ENCODE measurements at regions not wholly inside any gene's neighbourhood (a gene's known extent, or its start where the extent isn't known, plus 50 kb on each side); places are given as distances from the start of the nearest gene placed in this dataset.
"Not testable (repeated sequence)": the region's sequence is repeated elsewhere in the genome, so short reads cannot be mapped to it uniquely, and the experiment has no call there.

DNA sequence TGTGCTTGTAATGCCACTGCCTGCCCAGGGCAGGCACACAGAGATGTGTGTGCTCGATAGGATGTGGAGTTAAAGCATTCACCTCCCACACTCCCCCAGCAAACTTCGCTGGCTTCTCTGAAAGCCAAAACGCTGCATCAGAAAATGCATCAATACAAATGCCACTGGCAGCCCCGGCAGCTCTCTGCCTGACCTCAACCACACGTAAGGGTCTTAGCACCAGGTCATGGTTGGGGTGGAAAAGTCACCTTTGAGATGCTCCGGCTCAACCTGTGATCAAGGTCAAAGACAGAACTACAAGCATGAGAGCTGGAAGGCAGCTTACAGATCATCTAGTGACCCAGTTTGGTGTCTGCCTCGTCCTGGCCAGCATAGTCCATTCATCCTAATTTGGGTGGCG lies 114.4 kb upstream of the NANOS1 start:
- no peak for DNase-seq (ENCODE audit: low read depth)

DNA sequence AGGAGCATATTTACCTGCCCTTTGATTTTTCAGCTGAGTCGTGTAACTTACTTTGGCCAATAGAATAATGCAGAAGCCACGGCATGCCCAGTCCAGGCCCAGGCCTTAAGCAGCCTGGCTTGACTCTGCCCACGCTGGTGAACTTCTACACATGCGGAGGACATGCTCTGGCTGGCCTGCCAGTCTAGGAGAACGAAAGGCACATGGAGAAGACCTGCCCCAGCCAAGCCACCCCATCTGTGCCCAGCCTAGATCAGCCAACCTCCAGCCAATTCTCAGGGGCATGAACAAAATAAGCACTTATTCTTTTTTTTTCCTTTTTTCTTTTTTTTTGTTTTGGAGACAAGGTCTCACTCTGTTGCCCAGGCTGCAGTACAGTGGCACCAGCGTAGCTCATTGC lies 112.7 kb upstream of the NANOS1 start:
- no peak for DNase-seq (ENCODE audit: low read depth)

DNA sequence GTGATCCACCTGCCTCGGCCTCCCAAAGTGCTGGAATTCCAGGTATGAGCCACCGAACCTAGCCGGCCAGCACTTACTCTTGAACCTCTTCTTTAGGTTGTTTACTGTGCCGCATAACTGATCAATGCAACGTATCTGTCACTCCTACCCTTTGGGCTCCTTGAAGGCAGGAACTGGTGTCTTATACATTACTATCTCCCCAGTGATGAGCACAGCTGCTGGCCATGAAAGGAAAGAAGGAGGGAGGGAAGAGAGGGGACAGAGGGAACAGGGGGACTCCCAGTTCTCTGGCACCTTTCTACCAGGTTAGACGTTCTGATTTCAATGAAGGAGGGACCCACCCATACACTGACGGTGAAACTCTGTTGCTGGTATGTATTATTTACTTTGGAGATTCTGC lies 111.8 kb upstream of the NANOS1 start:
- DNase-seq (ENCODE audit: low read depth) = no peak

DNA sequence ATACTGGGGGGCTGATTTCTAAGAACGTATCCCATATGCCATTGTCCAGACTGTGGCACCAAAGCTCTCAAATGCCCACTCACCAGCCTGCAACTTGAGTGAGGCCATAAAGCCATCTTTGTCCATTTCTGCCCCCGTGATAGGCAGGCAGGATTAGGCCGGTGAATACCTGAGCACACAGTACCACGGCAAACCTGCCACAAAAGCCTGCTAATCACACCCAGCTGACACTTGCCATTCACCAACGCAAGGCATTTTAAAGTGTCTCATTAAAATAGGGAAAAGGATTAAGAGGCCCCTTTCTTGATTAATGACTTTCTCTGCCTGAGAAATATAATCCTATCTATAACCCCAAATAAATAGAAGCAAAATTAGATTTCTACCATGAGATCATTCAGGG lies 111.4 kb upstream of the NANOS1 start:
- no peak for DNase-seq (ENCODE audit: low read depth)

DNA sequence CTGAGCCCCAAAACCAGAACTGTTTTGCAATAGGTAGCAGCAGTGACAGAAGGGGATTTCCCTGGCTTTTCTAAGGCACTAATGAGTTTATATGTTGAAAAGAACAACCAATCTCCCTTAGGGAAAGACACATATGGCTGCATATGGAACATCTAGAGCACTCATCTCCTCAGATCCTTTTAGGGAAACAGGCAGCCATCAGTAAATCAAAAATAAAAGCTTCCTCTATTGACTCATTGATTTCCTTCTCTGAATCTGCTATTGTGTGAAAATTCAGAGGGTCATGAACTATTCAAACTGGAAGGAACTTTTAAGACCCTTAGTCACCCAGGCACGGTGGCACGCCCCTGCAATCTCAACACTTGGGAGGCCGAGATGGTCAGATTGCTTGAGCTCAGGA lies 110.9 kb upstream of the NANOS1 start:
- DNase-seq (ENCODE audit: low read depth) = no peak

DNA sequence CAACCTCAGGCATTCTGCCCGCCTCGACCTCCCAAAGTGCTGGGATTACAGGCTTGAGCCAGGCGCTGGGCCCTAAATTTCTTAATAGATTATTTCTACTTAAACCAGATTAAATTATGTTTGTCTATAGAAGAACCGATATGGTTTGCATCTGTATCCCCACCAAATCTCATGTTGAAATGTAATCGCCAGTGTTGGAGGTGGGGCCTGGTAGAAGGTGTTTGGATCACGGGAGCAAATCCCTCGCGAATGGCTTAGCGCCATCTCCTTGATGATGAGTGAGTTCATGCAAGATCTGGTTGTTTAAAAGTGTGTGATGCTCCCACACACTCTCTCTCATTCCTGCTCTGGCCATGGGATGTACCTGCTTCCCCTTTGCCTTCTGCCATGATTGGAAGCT lies 109.3 kb upstream of the NANOS1 start:
- no peak for DNase-seq (ENCODE audit: low read depth)

DNA sequence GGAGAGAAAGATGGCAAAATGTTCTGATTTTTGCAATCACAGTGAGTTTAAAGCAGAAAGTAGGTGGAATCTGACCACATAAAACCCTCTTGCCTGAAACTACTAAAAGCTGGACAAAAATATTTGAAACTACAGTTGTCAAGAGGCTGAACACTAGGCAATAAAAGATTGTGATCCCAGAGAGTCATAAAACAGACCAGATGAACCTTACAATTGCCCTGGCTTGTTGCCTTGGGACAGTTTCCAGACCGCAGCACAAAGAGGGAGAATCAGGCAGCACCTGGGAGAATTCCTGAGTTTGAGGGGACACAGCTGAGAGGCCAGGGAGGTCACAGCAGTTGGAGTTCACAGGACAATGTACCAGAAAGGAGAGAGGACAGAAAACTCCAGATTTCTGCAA lies 107.3 kb upstream of the NANOS1 start:
- no peak for DNase-seq (ENCODE audit: low read depth)

DNA sequence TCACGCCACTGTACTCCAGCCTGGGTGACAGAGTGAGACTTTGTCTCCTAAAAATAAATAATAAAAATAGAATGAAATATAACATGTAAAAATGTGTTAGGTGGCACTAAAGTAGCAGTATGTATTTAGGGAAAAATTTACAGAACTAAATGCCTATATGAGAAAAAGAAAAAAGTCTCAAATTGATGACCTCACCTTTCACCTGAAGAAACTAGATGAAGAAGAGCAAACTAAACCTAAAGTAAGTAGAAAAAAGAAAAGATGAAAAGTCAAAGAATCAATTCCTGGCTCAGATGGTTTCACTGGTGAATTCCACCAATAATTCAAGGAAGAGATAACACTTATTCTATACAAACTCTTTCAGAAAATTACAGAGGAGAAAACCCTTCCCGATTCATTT lies 106.5 kb upstream of the NANOS1 start:
- no peak for DNase-seq (ENCODE audit: low read depth)

DNA sequence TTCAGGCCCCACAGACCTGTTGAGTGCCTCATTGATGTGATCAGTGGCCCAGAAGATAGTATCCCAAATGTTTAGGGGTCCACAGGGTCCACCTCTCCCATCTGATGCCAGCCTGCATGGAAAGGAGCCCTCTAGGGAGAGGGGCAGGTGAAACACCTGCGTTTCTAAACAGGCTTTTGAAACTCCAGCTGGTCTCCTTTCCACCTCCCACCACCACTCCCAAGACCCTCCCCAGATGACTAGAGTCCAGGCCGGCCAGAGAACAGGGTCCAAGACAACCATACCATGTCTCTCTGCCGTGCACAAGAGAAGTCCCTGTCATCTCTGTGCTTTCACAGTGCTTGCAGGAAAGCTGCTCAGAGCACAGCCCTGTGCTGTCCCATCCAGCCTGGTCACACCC lies 105.0 kb upstream of the NANOS1 start:
- DNase-seq (ENCODE audit: low read depth) = no peak

DNA sequence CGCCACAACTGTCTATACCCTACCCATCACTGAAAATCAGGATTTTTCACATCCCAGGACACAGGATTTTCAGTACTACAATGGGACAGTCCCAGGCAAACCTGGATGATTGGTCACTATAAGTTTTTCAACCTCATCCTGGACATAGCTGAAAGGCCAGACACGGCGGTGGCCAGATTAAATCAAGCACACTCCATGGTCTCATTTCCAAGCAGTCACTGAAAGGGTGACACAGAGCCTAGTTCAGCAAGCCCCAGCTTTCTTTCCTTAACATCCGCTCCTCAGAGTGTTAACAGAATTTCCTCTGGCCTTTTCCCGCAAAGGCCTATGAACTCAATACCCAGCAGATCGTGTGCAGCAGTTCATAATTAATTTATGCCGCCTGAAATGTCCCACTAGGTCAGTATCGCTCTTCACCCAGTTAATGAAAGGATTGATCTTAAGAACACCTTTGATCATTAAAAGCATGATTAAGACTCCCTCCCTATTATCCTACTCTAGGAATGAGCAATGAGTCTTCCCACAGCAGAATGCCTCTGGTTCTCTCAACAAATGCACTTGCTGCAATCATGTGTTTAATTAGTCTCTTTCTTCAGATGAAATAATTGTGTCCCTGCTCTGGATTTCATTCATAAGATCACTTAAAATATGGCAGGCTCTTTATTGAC lies 104.0 kb upstream of the NANOS1 start:
- no peak for DNase-seq (ENCODE audit: low read depth)

DNA sequence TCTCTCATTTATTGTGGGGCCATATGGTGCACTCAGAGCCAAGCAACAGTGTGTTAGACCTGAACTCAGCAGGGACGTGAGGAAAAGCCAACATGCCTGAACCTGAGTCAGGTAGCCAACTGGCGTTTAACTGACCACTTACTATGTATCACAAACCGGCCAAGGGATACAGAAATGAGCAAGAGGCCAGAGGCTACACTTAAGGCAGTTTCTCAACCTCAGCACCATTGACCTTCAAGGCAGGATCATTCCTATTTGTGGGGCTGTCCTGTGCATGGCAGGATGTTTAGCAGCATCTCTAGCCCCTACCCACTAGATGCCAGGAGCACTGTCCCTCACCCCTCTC lies 103.5 kb upstream of the NANOS1 start:
- no peak for DNase-seq (ENCODE audit: low read depth)

DNA sequence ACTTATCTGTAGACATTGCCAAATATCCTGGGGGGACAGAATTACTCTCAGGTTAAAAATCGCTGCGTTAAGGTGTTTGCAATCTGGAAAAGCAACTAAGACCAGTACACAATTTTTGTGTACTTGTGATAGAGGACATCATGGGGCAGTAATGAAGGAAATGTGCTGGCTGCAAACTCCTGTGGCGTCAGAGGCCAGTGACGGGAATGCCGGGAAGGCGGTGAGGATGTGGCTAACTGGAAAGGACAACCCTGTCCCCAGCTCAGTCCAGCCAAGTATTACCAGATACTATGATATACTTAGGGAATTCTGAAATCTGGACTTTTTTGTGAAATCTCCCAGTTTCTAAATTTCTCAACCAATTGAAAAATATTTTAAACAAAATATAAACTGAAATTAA lies 103.1 kb upstream of the NANOS1 start:
- DNase-seq (ENCODE audit: low read depth) = no peak

DNA sequence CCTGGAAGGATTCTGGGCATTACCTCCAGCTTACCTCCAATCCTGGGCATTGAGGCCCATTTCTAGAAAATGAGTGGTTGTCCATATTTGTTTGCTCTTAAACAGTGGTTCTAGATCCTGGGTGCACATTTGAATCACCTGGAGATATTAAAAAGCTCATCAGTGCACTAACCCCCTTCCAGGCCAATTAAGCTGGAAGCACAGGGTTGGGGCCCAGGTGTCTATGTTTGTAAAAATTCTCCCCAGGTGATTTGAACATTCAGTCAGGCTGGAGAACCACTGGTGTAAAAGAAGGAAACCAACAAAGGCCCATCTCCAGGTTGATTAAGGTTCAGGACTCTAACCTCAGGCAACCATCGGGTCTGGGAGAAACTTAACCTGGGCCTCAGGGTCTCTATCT lies 102.6 kb upstream of the NANOS1 start:
- no peak for DNase-seq (ENCODE audit: low read depth)

DNA sequence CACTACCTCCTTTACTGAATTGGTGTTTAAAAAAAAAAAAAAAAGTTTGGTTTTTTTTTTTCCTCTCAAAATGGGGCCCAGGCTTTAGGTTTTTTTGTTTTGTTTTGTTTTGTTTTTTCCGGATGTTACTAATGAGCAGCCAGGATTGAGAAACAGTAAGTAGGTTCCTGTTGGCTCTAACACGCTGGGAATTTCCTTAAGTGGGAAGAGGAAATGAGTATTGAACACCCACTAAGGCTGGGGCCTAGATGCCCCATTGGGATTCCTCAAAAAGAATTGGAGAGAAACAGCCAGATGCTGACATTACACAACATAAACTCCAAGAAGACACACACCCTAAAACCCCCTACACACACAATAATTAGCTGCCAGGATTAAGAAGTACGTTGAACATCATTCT lies 102.2 kb upstream of the NANOS1 start:
- no peak for DNase-seq (ENCODE audit: low read depth)

DNA sequence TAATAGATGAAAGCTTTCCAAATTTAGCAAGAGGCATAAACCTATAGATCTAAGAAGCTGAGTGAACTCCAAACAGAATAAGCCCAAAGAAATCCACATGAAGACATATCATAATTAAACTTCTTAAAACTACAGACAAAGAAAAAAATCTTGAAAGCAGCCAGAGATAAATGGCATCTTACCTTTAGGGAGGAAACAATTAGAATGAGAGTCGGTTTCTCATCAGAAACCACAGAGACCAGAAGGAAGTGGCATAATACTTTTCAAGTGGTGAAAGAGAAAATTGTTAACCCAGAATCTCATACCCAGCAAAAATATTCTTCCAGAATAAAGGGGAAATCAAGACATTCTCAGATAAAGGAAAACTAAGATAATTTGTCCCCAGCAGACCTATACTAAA lies 98.9 kb upstream of the NANOS1 start:
- DNase-seq (ENCODE audit: low read depth) = no peak

DNA sequence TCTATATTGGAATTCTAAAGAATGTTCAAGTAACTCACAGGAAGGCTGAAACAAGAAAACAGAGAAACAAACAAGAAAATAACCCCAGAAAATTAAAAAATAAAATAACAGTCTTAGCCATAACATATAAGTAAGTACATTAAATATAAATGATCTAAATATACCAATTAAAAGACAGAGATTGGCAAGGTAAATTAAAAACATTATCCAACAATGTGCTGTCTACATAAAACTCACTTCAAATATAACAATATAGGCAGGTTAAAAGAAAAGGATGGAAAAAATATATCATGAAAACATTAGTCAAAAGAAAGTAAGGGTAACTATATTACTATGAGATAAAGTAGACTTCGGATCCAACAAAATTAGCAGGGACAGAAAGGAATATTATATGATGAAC lies 98.1 kb upstream of the NANOS1 start:
- DNase-seq (ENCODE audit: low read depth) = no peak

DNA sequence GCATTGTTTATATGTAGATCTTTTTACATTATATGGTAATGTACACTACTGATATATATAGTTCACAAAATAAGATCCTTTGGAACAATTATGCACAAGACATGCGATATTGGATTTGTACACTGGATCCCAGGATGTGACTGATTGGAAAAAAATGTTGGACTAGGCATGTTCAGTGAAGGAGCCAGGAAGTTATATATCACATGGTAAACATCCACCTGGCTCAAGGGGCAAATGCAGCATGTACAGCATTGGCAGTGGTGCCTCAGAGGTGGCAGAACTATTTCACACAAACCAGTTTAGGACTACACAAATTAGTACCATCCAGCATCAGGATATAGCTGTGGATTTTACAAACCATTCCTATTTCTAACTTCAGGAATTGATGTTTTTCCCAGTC lies 97.4 kb upstream of the NANOS1 start:
- DNase-seq (ENCODE audit: low read depth) = not testable (repeated sequence)

DNA sequence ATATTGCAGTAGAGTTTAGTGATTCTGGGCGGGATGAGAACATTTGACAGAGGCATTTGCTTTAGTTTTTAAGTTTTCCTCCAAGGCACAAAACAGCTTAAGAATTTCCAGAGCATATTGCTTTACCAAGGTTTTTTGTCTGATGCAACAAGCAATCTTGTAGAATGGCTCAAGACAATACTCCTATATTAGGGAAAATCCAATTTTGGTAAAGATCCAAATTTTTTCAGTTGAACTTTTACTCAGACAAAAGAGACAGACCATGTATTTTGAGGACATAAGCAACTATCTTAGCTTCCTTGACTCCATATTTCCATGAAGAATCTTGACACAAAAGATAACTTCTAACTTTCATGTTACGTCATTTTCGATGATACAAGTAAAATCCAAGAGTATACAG lies 92.3 kb upstream of the NANOS1 start:
- no peak for DNase-seq (ENCODE audit: low read depth)

DNA sequence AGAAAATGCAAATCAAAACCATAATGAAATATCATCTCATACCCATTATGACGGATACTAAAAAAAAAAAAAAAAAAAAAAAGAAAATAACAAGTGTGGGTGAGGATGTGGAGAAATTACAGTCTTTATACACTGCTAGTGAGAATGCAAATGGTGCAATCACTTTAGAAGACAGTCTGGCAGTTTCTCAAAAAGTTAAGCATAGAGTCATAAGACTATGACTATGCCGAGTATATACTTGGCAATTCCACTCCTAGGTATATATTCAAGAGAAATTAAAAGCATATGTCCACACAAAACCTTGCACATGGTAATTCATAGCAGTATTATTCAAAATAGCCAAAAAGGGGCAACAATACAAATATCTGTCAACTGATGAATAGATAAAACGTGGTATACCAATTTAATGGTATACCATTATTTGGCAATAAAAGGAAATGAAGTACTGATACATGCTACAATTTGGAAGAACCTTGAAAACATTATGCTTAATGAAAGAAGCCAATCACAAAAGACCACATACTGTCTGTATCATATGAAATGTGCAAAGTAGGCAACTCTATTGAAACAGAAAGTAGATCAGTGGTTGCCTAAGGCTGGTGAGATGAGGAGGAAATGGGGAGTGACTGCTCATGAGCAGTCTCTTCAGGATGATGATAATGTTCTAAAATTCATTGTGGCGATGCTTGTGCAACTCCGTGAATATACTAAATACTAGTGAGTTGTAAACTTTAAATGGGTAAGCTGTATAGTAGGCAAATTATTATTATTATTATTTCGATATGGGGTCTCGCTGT lies 90.1 kb upstream of the NANOS1 start:
- DNase-seq (ENCODE audit: low read depth) = no peak

DNA sequence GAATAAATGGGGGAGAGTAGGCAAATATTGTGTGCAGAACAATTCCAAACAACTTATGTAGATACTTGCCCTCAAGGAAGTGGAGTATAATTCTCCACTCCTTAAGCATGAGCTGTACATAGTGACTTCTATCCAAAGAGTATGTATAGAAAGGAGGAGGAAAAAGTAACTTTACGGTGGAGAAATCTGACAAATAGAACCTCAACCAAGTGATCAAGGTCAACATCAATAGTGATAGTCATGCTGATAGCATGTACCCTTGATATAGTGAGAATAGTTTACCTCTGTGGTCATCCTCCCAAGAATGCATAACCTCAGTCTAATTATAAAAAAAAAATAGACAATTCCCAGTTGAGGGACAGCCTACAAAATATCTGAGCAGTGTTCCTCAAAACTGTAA lies 89.1 kb upstream of the NANOS1 start:
- DNase-seq (ENCODE audit: low read depth) = no peak

DNA sequence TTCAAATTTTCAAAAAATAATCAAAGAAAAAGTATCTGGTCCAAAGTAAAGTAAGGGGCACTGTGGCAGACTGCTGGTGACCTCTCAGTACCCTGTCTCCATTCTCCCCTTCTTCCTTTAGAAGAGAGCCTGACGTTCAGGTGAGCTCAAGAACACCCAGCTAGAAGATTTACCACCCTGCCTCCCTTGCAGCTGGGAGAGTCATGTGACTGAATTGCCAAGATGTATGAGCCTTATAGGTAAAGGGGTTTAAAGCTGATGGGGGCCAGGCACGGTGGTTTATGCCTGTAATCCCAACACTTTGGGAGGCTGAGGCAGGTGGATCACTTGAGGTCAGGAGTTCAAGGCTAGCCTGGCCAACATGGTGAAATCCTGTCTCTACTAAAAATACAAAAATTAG lies 86.3 kb upstream of the NANOS1 start:
- no peak for DNase-seq (ENCODE audit: low read depth)

DNA sequence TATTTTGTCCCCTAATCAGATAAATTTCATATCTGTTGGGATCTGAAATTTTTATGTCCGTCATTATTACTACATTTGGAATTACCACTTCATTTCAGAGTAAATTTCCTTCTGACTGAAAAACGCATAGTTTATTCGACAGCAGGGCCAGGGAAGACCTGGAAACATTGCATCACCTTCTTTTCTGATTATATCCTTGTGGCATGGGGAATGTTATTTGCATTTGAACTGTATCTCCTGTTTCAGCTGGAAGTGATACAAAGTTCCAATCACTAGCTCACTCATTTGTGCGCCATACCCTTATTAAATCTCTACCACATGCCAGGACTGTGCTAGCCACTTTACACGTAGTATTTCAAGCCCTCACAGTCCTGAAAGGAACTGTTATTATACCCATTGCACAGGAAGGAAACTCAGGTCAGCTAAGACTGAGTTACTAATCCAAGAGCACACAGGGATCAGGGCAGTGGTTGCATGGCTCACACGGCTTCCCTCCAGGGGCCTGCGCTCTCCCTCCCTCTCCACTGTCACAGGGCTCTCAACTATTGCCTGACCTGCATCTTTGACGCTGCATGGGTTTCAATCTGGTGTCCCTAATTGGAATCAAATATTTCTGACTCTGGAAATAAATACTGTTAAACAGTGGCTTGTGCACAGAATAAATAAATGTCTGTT lies 84.4 kb upstream of the NANOS1 start:
- DNase-seq (ENCODE audit: low read depth) = no peak

DNA sequence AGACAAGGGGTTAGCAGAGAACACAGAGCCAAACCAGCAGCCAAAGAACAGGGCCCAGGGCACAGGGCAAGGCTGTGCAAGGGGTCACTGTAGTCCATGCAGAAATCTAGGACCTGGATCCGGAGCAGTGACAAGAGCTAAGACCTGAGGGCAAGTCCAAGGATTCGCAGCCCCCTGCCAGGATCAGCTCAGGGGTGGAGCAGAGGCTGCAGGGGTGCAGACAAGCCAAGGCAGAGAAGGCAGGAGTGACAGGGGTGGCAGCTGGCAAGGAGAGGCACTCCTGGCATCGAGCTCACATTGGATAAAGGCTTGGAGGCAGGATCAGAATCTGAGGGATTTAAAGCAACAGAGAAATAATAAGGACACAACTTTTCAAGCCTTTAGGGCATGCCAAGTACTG lies 80.7 kb upstream of the NANOS1 start:
- DNase-seq (ENCODE audit: low read depth) = no peak
